T-helper 2 cell treated with Interferon-gamma antibody and Interleukin-4, amounts not matched to agents 100 ng/mL and 5 ng/mL, for 36 hours (primary cell): ENCODE measurements at regions not wholly inside any gene's neighbourhood (a gene's known extent, or its start where the extent isn't known, plus 50 kb on each side); places are given as distances from the start of the nearest gene placed in this dataset.
"Not testable (repeated sequence)": the region's sequence is repeated elsewhere in the genome, so short reads cannot be mapped to it uniquely, and the experiment has no call there.

Experiments
- intact Hi-C: fragments of 100-400 bp; cut with micrococcal nuclease; formaldehyde crosslinking; loops from one replicate; pipeline ENCODE4 v1.15.1; 2023

- intact Hi-C loops = no loop called here
Observed at GRCh38 chr5:156182174-156182967, 144.6 kb upstream of the SGCD start.

DNA sequence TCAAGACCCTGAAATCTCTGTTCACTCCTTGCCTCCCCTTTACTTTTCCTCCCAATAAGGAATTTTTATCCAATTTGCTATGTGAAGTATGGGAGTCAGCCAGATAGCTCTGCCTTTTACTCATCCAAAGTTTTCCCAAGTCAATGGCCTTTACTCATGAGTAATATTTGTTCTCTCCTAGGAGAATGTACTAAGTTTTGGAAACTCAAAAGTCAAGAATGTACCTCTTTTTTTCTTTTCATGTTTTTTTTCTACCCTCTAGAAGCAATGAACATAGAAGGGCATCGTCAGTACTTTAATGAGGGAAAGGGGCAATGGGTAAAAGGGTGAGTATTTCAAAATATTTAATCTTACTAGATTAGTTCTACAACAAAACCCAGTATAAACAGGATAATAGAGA, 140.2 kb upstream of the SGCD start:
- intact Hi-C loops = no loop called here

DNA sequence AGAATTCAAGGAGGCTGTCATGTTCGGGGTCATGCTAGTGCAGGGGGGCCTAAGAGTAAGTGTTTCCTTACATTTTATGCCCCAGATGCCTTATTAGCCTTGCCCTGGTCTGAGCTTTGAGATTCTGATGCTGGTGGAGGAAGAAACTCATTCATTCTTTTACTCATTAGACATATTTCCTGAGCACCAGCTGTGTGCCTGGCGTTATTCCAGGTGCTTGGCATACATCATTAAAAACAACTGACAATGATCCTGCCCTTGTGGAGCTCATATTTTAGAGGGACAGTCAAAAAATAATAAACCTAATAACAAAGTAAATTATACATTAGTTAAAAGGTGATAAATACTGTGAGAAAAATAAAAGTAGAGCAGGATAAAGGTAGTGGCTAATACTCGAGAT, 138.9 kb upstream of the SGCD start:
- intact Hi-C loops = no loop called here

DNA sequence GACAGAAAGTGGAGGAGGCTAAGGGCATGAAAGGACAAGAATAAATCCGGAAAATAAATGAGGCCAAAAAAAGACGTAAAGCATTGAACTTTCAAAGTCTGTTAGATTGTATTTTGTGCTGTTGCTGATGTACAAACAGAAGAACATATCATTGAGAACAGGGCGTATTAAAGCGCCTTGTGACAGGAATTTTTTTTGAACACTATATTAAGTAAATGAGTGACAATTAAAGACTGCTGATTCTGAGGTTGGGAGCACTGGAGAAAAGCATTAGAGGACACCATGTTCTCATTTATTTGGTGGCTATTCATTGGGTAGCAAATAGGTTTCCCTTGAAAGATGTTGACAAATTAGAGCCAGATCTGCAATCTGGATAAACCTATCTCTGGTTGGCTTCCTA, 137.3 kb upstream of the SGCD start:
- intact Hi-C loops = no loop called here

DNA sequence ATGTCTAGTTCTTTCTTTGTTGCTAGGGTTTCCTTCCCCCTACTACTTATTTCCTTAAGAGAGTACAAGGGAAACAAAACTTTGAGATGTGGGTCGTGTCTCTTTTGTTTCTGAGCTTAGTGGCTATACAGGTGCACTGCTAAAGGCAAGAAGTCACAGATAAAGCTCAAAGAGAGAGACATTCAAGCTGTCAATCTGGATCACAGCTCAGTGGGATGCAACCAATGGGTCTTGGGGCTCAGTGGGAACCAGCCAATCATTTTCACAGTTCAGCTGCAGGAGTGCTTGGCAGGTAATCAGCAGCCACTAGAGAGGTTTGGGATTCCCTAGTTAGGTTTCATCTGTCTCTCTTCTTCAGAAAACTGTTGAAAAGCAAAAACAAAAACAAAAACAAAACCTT, 135.4 kb upstream of the SGCD start:
- intact Hi-C loops = no loop called here

GRCh38 chr5:156197042-156197635, 129.8 kb upstream of the SGCD start:
- intact Hi-C loops = no loop called here

- intact Hi-C loops = no loop called here
Observed at GRCh38 chr5:156199045-156199444, 127.9 kb upstream of the SGCD start.

DNA sequence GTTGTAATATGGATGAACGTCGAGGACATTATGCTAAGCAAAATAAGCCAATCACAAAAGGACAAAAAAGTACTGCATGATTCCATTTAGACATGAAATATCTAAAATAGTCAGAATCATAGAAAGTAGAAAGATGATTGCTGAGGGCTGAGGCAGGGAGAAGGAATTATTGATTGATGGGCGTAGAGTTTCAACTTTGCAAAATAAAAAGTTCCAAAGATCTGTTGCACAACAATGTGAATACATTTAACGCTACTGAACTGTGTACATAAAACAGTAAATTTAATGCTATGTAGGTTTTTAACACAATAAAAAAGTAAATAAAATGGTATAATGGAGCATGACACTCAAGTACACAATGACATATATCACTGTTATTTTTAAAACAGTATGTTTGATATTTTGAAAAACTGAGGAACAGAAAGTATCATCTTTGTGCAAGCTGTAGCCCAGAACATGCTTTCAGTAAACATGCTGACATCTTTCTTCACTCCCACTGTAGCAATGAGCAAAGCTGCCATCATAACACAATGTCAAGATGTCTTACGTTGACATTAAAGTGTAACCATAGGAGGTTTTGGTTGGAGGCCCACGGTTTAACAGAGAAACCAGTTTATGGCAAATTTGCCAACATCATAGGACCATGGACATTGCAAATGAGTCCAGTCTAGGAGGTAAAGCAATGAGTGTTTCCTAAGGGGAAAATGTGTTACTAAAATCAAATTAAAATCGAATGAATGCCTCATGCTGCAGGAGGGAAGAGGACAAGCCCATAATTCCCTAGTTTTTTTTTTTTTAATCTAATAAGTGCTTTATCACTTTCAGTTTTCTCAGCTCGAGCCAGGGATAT, 125.8 kb upstream of the SGCD start:
- intact Hi-C loops = no loop called here

- intact Hi-C loops = no loop called here
Observed at GRCh38 chr5:156201788-156202403, 125.1 kb upstream of the SGCD start.

DNA sequence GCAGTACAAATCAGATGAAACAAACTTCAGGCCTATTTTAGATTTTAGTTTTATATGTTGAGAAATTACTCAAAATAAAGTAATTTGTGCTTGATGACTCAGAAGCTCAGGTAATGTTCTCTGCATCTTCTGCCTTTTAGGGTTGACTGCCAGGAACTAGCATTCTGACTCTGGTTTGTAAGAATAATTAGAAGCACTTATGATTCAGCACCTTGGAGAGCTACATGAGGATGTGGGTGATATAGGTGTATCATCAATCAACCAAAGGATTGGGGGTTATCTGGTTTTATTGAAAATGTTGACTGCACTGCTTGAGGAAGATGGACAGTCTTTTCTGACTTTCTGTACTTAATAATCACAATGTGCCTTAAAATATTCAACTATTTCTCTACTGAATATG, 118.7 kb upstream of the SGCD start:
- intact Hi-C loops = no loop called here

DNA sequence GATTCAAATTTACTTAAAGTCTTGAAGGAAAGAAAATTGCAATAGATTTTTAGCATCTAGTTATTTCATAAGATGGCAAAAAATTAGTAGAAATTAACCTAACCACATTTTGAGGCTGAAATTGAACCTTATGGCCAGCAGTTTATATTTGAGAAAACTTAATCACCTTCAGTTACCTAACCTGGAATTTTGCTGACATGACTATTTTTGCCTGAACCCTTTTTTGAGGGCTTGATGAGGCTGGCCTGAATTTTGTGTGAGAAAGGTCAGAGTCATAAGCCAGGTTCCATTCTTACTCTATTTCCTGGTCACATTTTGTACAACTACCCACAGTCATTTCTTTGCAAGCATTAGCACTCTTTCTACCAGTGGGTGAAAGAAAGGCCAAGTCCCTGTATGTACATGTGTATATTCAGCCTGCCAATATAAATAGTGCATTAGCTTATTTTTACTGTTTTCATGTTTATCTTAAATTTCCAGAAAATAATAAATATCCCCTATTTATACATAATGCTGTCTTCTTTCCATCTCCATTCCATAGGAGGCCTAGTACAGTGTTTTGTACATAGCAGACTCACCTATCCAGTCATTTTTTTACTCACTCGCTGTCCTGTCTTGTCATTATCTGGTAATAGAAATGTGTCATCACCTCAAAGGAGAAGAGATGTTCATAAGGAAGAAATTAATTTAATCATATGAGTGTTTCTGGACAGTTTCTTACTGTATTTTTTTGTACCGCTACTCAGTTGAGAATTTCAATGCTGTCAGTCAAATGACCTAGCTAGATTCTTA, 108.4 kb upstream of the SGCD start:
- intact Hi-C loops = no loop called here

- intact Hi-C loops = no loop called here
Observed at GRCh38 chr5:156219483-156220005, 107.4 kb upstream of the SGCD start.

DNA sequence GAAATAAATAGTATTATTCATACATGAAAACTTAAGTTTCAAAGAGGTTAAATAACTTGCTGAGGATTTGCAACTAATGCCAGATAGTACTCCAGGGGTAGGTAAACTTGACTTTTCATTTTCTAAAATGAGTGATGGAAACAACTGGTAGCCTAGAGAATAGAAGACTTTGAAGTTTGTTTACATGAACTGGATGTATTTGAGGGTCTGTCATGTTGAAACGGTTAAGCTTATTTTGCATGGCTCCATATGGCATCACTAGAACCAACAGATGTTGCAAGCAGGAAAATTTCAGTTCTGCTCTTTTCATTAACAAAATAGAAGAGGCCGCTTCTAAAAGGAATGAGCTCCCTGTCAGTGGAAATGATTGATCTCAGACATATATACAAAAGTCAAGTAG, 105.1 kb upstream of the SGCD start:
- intact Hi-C loops = no loop called here

DNA sequence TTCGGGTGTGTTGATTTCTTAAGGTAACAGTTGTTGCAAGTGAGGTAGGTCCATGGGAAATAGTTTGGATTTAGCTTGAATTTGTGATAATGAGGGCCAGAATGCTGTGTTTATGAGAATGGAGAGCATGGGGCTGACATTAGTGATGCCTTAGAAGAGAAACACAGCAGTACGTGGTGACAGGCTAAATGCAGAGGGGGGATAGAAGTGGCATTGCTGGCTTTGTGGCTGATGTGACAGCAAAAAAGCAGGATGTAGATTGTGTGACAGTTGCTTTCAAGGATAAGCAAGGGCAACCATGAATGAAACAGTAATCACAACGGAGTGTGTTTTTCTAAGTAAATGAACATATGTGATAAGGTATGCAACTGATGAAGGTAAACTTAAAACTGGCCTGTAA, 103.4 kb upstream of the SGCD start:
- intact Hi-C loops = no loop called here

GRCh38 chr5:156226485-156226884, 100.5 kb upstream of the SGCD start:
- intact Hi-C loops = not testable (repeated sequence)

DNA sequence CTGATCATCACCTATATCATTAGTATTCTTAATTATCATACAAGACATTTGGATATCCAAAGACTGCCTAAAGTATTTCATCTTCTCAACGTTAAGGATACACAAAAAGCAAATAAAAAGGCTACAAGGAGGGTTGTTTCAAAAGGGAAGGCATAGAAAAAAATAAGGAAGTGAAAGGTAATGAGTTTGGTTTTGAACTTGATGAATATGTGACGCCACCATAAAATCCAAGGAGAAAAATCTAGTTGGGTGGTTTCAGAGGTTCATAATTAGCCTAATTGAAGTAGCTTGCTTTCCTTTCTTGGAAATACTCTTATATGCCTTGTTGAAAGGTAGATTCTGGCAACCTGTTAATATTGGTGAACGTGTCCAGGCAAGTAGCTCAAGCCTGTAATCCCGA, 96.1 kb upstream of the SGCD start:
- intact Hi-C loops = no loop called here

DNA sequence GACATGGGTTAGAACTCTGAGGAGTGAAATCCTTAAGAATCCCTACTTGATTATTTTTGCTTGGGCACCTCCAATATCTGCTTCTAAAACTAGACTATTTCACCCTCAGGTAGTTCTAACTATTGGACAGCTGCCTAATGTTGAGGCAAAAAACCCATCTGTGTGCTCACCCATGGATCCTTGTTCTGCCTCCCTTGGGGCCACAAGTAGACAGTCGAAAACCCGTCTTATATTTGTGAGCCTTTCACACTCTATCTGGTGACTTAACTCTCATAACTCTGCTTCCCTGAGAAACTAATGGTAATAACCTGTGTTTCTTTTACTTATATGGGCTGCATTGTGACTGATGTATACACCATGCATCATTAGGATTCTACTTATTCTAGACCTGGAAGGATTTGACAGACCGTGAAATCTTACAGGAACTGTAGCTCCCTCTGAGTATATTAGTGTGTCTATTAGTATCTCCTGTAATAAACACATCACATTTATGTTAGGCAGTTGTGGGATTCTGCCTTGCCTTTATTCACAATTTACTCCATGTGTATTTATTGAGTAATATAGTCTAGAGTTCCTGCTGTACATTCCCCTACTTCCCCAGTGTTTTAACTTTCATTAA, 94.6 kb upstream of the SGCD start:
- intact Hi-C loops = no loop called here

DNA sequence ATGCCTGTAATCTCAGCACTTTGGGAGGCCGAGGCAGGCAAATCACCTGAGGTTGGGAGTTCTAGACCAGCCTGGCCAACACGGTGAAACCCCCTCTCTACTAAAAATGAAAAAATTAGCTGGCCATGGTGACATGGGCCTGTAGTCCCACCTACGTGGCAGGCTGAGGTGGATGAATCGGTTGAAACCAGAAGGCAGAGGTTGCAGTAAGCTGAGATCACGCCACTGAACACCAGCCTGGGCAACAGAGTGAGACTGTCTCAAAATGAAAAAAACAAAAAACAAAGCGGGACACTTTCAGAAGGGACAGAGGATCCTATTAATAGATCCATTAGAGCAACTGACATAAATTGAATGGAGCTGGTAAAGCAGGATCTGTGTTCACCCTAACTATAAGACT, 89.6 kb upstream of the SGCD start:
- intact Hi-C loops = no loop called here

DNA sequence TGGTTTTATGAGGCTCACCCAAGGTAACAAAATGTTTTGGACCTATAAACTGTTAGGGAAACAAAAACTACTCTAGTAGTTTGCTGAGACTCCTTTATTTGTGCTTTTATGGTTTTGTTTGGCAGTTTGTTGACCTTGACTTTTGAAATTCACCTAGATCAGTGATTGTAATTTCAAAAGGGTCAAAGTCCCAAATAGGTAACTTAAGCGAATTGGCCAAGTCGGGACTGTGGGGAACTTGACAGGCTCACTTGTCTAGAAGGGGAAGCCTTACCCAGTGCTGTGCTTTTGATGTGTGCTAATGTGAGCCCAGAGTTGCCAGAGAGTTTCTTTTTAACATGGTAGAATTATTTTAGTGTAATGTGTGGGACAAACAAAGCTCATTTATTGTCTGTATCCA, 87.2 kb upstream of the SGCD start:
- intact Hi-C loops = no loop called here

- intact Hi-C loops = no loop called here
Observed at GRCh38 chr5:156240414-156240813, 86.5 kb upstream of the SGCD start.
